Neural cell (in vitro differentiated cells): ENCODE measurements at regions not wholly inside any gene's neighbourhood (a gene's known extent, or its start where the extent isn't known, plus 50 kb on each side); places are given as distances from the start of the nearest gene placed in this dataset.

Experiments
- H2AFZ ChIP-seq: fragments of 200-600, 300-800 bp; sonication (generic), shearing (Covaris generic); 2 replicates; pipeline ENCODE4 v1.6.0; 2014; ENCODE audit warnings: low read depth, mild to moderate bottlenecking, antibody characterized with exemption, low read length, moderate library complexity
- H3F3A ChIP-seq: fragments of 200-600 bp; shearing (Covaris generic); 2 replicates; pipeline ENCODE4 v1.6.1; 2016; ENCODE audit warnings: mild to moderate bottlenecking, moderate library complexity, mixed read lengths, antibody characterized with exemption, low read length; ENCODE audit not compliant: insufficient read depth, poor library complexity, severe bottlenecking
- H3K27ac ChIP-seq: fragments of 200-600, 300-800 bp; sonication (generic), shearing (Covaris generic); 2 replicates; pipeline ENCODE4 v1.5.1; 2014; ENCODE audit warnings: mild to moderate bottlenecking, low read length, moderate library complexity
- H3K27me3 ChIP-seq: fragments of 300-800, 200-600 bp; sonication (generic), shearing (Covaris generic); 2 replicates; pipeline ENCODE4 v1.6.0; 2014; ENCODE audit warnings: mild to moderate bottlenecking, low read depth, low read length, moderate library complexity; ENCODE audit not compliant: insufficient read depth
- H3K36me3 ChIP-seq: fragments of 300-800, 200-600 bp; sonication (generic), shearing (Covaris generic); 2 replicates; pipeline ENCODE4 v1.5.1; 2014; ENCODE audit warnings: mild to moderate bottlenecking, antibody characterized with exemption, low read length, moderate library complexity; ENCODE audit not compliant: insufficient read depth
- H3K4me2 ChIP-seq: fragments of 300-800, 200-600 bp; sonication (generic), shearing (Covaris generic); 2 replicates; pipeline ENCODE4 v1.6.0; 2014; ENCODE audit warnings: mild to moderate bottlenecking, low read length
- H3K4me3 ChIP-seq: fragments of 300-800, 200-600 bp; sonication (generic), shearing (Covaris generic); 2 replicates; pipeline ENCODE4 v1.5.1; 2014; ENCODE audit warnings: mild to moderate bottlenecking, low read length, moderate library complexity
- H3K79me2 ChIP-seq: fragments of 200-600 bp; shearing (Covaris generic); replicated peaks from 2 replicates; pipeline ENCODE4 v1.6.0; 2014; ENCODE audit warnings: mild to moderate bottlenecking, low read length, moderate library complexity; ENCODE audit not compliant: insufficient read depth
- H3K9ac ChIP-seq: fragments of 300-800, 200-600 bp; sonication (generic), shearing (Covaris generic); 2 replicates; pipeline ENCODE4 v1.6.1; 2016; ENCODE audit warnings: mild to moderate bottlenecking, low read length, mixed read lengths
- H3K9me2 ChIP-seq: fragments of 200-600 bp; shearing (Covaris generic); 2 replicates; pipeline ENCODE4 v1.6.1; 2016; ENCODE audit warnings: mild to moderate bottlenecking, low read length, mixed read lengths; ENCODE audit not compliant: insufficient read depth
- H3K9me3 ChIP-seq: fragments of 200-600, 300-800 bp; sonication (generic), shearing (Covaris generic); 2 replicates; pipeline ENCODE4 v1.6.1; 2016; ENCODE audit warnings: mild to moderate bottlenecking, mixed run types, low read length, moderate library complexity, mixed read lengths
- H4K20me1 ChIP-seq: fragments of 200-600 bp; shearing (Covaris generic); 2 replicates; pipeline ENCODE4 v1.6.1; 2016; ENCODE audit warnings: mild to moderate bottlenecking, mixed run types; ENCODE audit not compliant: insufficient read depth
- CTCF ChIP-seq: fragments of 450-650 bp; IDR thresholded peaks from 2 replicates; pipeline ENCODE4 v1.5.1; 2014; ENCODE audit warnings: antibody characterized with exemption, mild to moderate bottlenecking, moderate library complexity; ENCODE audit not compliant: poor library complexity, severe bottlenecking
- EP300 ChIP-seq: fragments of 450-650 bp; conservative IDR thresholded peaks from 2 replicates; pipeline ENCODE4 v1.6.1; 2014; ENCODE audit warnings: antibody characterized with exemption, mild to moderate bottlenecking, moderate library complexity; ENCODE audit not compliant: poor library complexity, severe bottlenecking
- EZH2 ChIP-seq: fragments of 200-600, 300-800 bp; shearing (Covaris generic), sonication (generic); IDR thresholded peaks from 2 replicates; pipeline ENCODE4 v1.6.1; 2014; ENCODE audit warnings: antibody characterized with exemption, low read length, borderline replicate concordance, mild to moderate bottlenecking; ENCODE audit not compliant: insufficient read depth, poor library complexity, severe bottlenecking
- MXI1 ChIP-seq: fragments of 450-650 bp; conservative IDR thresholded peaks from 2 replicates; pipeline ENCODE4 v1.6.1; 2014; ENCODE audit warnings: antibody characterized with exemption, mild to moderate bottlenecking; ENCODE audit not compliant: poor library complexity, severe bottlenecking
- POLR2AphosphoS5 ChIP-seq: IDR thresholded peaks from 2 replicates; pipeline ENCODE4 v1.6.1; 2012
- RAD21 ChIP-seq: fragments of 450-650 bp; conservative IDR thresholded peaks from 2 replicates; pipeline ENCODE4 v1.6.1; 2014; ENCODE audit warnings: antibody characterized with exemption, mild to moderate bottlenecking, moderate library complexity
- REST ChIP-seq: IDR thresholded peaks from 2 replicates; pipeline ENCODE4 v1.6.1; 2012; ENCODE audit warnings: borderline replicate concordance
- SMC3 ChIP-seq: fragments of 450-650 bp; conservative IDR thresholded peaks from 2 replicates; pipeline ENCODE4 v1.6.1; 2014; ENCODE audit warnings: antibody characterized with exemption, mild to moderate bottlenecking, moderate library complexity; ENCODE audit not compliant: poor library complexity
- TAF1 ChIP-seq: IDR thresholded peaks from 2 replicates; pipeline ENCODE4 v1.6.1; 2012; ENCODE audit warnings: low read depth

DNA sequence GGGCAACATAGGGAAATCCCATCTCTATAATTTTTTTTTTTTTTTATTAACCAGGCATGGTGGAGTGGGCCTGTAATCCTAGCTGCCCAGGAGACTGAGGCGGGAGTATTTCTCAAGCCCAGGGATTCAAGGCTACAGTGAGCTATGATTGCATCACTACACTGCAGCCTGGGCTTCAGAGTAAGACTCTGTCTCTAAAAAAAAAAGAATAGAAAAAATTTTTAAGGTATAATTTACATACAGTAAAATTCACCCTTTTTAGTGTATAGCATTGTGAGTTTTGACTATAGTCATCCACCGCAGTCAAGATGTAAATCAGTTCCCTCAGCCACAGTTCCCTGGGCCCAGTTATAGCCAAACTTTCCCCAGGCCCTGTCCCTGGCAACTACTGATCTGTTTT lies 57.1 kb upstream of the MSH6 start:
- no peaks in the 10 kb centered on the region for H3K36me3 ChIP-seq
- H3K27ac ChIP-seq: no peak overlapping the region
- no peaks in the 10 kb centered on the region for H3F3A ChIP-seq
- no peaks in the 10 kb centered on the region for H3K9me2 ChIP-seq
- no peaks in the 10 kb centered on the region for H3K9me3 ChIP-seq
- no peak overlapping the region for H3K4me2 ChIP-seq
- no peak overlapping the region for H2AFZ ChIP-seq
- TF ChIP-seq POLR2AphosphoS5: no peak
- no peak for TF ChIP-seq SMC3
- no peak for TF ChIP-seq RAD21
- TF ChIP-seq CTCF: no peak
- TF ChIP-seq EZH2: no peak
- H3K27me3 ChIP-seq: no peaks in the 10 kb centered on the region
- H3K4me3 ChIP-seq: no peak overlapping the region
- no peaks in the 10 kb centered on the region for H3K79me2 ChIP-seq
- H3K9ac ChIP-seq: no peak overlapping the region
- H4K20me1 ChIP-seq: no peaks in the 10 kb centered on the region

GRCh38 chr2:47724221-47724981 lies 58.5 kb upstream of the MSH6 start:
- Histone ChIP-seq H3K4me3 (no peak overlapping the region), H3K9me2 (no peaks in the 10 kb centered on the region), H3K27ac (no peak overlapping the region), H3K79me2 (no peaks in the 10 kb centered on the region), H3K27me3 (no peaks in the 10 kb centered on the region), H3K9me3 (no peaks in the 10 kb centered on the region), H3K4me2 (no peak overlapping the region), H3K36me3 (no peaks in the 10 kb centered on the region), H3F3A (no peaks in the 10 kb centered on the region), H4K20me1 (no peaks in the 10 kb centered on the region), H2AFZ (no peak overlapping the region), H3K9ac (no peak overlapping the region)
- no peak for TF ChIP-seq RAD21
- TF ChIP-seq SMC3: no peak
- no peak for TF ChIP-seq CTCF
- TF ChIP-seq EP300: no peak
- no peak for TF ChIP-seq REST
- TF ChIP-seq POLR2AphosphoS5: no peak
- TF ChIP-seq TAF1: no peak
- TF ChIP-seq EZH2: no peak
- no peak for TF ChIP-seq MXI1
